Stimulated activated CD4-positive, alpha-beta T cell treated with anti-CD3 and anti-CD28 coated beads, Interleukin-2, amount 100 ng/mL, for 24 hours (primary cell): ENCODE measurements at regions not wholly inside any gene's neighbourhood (a gene's known extent, or its start where the extent isn't known, plus 50 kb on each side); places are given as distances from the start of the nearest gene placed in this dataset.

Source experiments
- DNase-seq, 2 donors: peaks; one replicate each; pipeline ENCODE4 v3.0.0-alpha.2; 2020

- no peak for DNase-seq
Observed at GRCh38 chr5:2432076-2432920, 319.2 kb downstream of the IRX2 start.

- no peak for DNase-seq
Observed at GRCh38 chr5:2430606-2431005, 320.9 kb downstream of the IRX2 start.

DNA sequence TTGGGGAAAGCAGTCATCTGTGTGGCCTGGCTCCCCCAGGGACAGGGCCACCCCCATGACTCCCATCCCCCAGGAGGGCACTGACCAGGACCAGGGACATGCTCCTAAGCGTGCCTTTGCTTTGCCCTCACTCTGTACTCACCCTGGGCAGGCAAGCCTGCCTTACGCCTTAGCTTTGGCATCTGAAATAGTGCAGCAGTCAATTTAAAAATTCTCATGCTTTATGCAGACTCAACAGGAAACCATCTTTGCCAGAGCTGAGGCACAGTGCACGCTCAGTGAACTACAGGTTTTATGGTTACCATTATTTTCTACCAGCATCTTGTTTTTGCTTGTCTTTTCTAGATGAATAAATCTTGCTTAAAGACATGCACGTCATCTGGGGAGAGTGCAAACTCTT lies 323.5 kb downstream of the IRX2 start:
- no peak for DNase-seq

GRCh38 chr5:2423634-2424033 lies 327.8 kb downstream of the IRX2 start:
- no peak for DNase-seq

- no peak for DNase-seq
Observed at GRCh38 chr5:2417301-2417700, 334.2 kb downstream of the IRX2 start.

DNA sequence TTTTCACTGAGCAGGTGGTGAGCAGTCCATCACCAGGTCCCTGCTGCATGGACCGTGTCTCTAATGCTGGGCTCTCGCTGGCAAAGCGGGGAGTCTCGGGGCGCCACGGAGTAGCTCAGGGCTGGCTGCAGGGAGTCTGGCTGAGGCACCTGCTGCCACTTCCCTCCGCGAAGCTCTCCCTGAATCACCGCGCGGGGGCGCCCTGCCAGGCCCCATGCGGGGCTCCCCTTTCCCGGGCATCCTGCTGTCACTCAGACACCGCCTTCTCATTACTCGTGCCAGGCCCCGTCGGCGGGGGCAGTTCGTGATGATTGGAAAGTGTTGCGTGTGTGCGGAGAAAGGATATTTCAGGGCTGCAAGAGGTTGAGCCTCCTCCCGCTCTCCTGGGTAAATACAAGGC lies 335.8 kb downstream of the IRX2 start:
- DNase-seq = no peak

DNA sequence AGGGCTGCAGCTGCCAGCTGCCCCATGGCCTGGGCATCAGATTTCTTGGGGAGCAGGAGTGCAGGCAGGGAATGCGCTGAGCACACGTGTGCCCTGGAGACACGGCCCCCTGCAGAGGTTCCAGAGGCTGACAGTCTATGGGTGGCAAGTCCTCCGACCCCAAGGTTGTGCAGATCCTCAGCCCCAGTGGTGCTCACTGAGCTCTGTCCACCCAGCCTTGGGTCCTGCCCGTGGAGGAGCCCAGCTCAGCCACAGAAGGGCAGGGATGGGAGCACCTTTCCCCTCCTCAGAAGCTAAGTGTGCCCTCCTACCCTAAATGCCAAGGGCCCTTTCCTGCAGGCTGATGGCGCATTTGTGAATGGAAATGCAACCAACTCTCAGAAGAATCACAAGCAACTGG lies 341.0 kb downstream of the IRX2 start:
- DNase-seq = no peak

DNA sequence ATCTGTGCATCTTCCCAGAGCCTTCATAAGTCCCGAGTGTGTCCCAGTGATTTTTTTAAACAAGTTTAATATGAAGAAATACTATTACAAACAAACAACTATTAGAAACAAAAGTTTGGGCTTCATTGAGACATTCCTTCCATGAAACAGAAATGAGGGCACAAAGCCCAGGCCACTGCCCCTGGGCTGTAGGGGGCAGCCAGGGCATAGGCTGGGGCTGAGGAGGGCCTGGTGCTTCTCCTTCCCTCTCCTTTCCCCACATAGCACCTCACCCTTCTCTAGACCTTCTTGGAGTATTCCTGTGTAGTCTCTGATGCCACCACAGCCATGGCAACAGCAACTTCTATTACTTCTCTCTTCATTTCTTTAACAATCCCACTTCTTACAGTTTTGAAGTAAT lies 348.2 kb downstream of the IRX2 start:
- no peak for DNase-seq

DNA sequence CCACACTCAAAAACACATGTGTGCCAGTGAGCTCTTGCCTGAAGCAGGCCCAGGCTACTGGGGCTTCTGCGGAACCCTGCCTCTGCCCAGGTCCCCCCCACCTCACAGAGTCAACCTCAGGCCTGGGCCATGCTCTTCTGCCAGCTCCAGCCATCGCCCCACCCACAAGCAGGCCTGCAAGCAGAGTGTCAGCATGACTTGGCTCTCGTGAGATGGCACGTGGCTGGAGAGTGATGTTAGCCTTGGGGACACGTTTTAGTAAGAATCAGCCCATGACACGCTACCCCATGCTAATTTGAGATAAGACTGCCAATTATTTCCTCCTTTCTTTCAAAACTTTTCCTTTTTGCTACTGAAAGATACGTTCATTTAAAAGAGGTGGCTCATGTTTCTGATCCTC lies 351.7 kb downstream of the IRX2 start:
- no peak for DNase-seq

GRCh38 chr5:2399096-2399495 lies 352.4 kb downstream of the IRX2 start:
- no peak for DNase-seq

DNA sequence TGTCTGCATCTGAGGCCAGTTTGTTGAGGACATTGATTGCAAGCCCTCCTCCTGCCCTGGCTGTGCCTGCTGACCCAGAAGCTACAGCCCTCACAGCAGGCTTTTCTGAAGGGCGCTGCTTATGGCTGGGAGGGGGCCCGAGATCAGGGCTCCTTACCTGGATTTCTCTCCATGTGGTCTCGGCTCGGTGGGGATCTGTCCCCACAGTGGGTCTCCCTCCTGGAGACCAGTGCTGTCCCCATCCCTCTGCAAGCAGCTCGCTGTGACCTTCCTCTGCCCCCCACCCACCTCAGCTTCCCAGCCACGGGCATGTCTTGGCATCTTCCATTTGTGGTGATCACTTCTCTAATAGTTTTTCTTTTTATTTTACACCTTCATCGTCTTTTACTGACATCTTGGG lies 357.9 kb downstream of the IRX2 start:
- no peak for DNase-seq

DNA sequence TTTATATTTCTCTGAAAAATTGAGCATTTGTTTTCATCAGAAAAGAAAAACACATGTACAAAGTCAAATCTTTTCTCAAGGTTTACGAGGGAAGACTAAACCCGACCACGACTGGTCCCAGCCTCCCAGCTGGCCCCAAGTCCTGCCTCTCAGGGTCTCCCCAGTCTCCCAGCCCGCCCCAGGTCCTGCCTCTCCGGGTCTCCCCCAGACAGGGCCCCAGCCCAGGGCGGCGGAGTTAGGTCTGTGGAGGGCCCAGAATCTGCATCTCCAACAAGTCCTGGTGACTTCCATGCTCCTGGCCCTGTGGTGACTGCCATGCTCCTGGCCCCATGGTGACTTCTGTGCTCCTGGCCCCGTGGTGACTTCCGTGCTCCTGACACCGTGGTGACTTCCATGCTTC lies 359.9 kb downstream of the IRX2 start:
- DNase-seq = no peak

- no peak for DNase-seq
Observed at GRCh38 chr5:2391021-2391420, 360.5 kb downstream of the IRX2 start.

DNA sequence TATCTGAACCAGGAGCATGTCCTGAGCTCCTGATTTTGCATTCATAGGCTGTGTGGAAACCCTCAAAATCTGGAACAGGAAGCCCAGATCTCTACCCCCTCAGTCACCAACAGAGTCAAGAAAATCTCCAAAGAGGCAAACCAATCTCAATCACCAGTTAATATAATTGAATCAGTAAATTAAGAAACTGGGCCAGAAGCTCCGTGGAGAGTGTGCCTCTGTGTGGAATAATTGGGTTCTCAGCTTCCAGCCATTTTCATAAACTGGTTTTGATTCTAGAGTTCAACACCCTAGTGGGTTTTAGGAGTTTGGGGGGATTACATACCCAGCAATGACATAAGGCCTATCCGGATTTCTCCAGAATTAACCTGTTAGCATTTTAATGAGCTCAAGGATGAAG lies 362.9 kb downstream of the IRX2 start:
- no peak for DNase-seq

DNA sequence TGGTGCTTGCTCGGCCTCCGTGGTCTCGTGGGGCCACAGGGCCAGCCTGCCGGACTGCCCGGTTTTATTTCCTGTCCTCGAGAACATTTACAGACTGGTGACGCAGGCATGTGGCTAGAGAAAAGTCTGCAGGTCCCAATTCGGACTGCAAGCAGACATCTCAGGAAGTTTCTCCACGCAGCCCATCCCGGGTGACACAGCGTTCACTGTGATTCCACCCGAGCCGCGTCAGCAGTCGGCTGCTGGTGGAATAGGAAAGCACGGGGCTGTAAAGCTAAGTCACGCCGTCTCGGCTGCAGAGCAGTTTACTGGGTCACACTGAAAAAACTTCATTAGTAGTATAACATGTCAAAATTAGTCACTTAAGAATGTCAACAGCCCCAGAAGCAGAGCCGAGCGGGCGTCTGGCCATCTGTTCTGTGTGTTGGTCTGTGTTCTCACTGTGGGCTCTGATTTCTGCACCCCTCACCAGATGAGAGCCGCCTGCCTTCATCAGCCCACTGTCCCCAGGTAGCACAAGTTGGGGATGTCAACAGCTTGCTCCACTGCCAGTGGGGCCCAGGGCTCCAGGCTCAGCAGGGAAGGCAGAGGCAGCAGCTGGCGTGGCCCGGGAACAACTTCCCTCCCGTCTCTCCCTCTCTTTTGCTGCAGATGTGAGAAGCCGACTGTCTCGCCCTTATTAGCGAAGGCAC lies 363.7 kb downstream of the IRX2 start:
- DNase-seq = no peak

GRCh38 chr5:2387250-2387633 lies 364.2 kb downstream of the IRX2 start:
- DNase-seq = no peak

DNA sequence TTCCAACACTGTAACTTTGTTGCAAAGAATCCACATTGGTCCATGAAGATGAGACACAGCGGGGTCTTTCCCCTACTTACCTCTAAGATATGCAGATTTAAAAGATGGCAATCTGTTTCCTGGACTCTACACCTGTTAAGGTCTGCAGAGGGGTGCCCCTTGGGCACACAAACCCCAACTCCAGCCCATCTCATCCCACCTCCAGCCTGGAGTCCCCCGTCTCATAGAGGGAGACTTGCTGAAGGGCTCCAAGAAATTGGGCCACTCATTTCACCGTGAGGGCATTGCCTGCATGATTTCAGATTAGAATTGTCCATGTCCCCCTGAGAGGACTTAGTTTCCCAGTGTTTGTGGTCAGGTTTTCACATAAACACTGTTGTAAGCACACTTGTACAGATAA lies 365.7 kb downstream of the IRX2 start:
- no peak for DNase-seq

DNA sequence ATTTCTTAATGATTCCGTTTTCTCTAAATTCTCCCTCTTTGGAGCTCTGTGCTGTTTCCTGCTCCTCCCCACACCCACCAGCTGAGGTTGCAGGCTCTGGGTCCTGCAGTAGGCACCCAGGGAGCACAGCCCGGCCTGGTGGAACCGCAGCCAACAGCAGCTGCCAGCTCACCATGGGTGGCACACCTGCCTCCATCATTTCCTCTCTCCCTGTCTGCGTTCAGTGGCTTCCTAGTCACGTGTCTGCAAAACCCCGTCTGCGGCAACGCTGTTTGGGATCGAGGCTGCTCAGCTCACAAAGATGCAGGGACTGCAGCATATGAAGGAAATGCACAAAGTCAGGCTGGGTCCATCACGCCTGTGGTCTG lies 367.8 kb downstream of the IRX2 start:
- no peak for DNase-seq

DNA sequence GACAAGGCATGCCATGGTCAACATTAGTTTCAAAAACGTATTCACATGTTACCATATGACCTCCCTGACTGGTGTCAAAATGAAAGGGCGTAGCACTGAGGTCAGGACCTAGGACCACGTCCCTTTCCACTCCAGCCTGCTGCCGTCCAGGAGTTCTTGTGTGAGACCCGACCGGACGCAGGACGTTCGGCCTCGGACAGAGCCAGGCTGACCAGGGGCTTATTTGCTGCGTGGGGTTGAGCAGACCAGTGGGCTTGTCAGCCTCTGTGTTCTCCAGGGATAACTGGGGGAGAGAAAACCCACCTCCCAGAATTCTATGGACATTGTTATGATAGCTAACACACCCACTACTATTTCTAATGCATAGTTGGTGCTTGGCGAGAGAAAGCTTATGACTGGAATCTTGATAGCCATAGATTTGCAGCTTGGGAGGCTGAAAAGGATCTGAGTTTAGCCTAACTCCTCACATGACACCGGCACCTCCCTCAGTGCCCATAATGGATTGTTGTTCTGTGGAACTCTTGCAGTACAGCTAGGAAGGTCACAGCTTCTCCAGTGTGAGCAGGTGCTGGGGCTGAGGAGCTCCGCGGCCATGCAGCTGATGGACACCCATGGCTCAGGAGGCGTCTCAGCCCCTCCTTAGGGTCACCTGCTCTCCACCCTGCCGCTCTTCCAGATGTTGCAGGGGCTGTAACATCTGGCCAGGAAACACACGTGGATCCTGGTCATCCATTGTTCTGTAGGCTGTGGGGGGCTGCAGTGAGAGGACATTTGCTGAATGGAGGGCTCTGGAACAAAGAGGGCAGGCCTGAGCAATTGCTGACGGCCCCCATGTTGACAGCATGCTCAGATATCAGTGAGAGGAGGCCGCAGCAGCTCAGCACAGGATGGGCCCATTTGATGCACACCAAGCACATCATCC lies 368.4 kb downstream of the IRX2 start:
- DNase-seq = no peak

DNA sequence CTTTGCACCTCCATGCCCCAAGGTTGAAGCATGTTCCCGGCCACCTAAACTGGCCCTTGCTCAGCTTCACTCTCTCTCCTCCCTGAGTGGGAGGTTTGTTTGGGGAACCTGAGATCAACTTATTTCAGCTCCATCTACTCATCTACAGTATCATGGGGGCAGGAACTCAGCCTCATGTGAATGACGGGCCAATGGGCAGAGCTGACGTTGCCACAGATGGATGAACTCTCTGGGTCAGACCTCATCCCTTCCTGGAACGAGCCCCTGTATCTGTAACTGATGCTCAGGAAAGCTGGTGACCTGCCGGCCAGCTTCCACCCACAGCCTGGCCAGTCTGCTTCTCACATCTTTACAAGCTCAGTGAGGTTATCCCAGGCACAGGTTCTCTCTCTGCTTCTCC lies 369.6 kb downstream of the IRX2 start:
- DNase-seq = no peak

DNA sequence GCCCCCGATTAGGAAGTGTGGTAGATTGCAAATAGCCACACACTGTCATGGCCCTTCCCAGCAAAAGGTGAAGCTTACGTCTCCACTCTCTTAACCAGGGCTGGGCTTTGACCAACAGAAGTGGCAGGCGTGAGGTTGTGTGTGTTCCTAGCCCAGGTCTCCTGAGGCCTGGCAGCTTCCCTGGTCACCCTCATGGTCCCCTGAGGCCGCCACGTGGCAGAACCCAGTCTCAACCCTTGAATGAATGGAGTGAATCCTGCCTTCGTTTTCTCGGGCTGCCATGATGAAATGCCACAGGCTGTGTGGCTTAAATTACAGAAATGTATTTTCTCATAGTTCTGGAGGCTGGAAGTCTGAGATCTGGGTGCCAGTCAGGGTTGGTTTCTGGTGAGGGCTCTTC lies 370.4 kb downstream of the IRX2 start:
- no peak for DNase-seq

DNA sequence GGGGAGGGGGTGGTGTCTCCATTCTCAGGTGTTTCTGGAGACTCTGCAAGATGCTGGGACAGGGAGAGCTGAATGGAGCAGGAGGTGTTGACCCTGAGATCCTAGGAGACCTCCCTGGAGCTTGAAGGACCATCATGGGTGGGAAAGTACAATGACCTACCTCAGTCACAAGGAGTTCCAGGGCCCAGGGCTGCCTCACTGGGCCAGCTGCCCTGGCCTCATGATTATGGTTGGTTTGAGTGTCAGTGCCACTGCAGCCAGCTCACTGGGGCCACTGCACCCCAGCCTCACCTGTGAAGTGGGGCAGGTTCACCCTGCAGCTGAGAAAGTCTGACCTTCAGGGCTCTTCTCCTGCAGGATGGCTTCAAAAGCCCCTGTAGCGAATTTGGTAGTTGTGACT lies 372.5 kb downstream of the IRX2 start:
- no peak for DNase-seq

GRCh38 chr5:2378108-2378507 lies 373.4 kb downstream of the IRX2 start:
- DNase-seq = no peak

GRCh38 chr5:2376486-2376885 lies 375.0 kb downstream of the IRX2 start:
- no peak for DNase-seq
